ENCODE measurements at regions not wholly inside any gene's neighbourhood (a gene's known extent, or its start where the extent isn't known, plus 50 kb on each side); places are given as distances from the start of the nearest gene placed in this dataset.

DNA sequence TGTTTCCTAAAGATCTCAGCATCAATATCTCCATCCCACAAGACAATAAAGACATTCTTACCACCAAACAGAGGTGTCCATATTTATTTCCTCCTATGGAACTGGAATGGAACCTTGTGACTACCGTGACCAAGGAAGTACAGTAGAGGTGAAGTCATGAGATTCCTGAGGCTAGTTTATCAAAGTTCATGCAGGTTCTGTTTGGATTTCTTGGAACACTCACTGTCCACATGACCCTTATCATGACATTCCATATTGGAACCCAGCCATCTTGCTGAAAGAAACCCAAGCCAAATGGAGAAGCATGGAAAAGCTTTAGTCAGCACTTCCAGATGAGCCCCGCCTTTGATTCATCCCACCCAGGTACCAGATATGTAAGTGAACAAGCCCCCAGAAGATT lies 516.0 kb upstream of the POU3F3 start:
- WGBS (ENCODE audit: missing lambda C conversion rate) = 39% methylated on average over 2 of the region's 2 CpGs
- DNase-seq (ENCODE audit: low read depth in 1 of 2, low spot score in 1 of 2) = no peak
- Histone ChIP-seq H3K27ac (no peak overlapping the region), H3K4me2 (no peak overlapping the region), H3K4me3 (no peak overlapping the region), H3K4me1 (no peaks in the 10 kb centered on the region), H3K9me3 (no peaks in the 10 kb centered on the region)
- TF ChIP-seq ZFP36 (IDR thresholded peaks at IDR 0.05; ENCODE audit: borderline replicate concordance, partially characterized antibody) (no peak), MAFK (IDR thresholded peaks at IDR 0.05; ENCODE audit: partially characterized antibody) (peak; percentile 24)
- no peak for FAIRE-seq
- CTCF ChIA-PET = no interaction called here
- POLR2A ChIA-PET = no interaction called here
- no peak for ATAC-seq

DNA sequence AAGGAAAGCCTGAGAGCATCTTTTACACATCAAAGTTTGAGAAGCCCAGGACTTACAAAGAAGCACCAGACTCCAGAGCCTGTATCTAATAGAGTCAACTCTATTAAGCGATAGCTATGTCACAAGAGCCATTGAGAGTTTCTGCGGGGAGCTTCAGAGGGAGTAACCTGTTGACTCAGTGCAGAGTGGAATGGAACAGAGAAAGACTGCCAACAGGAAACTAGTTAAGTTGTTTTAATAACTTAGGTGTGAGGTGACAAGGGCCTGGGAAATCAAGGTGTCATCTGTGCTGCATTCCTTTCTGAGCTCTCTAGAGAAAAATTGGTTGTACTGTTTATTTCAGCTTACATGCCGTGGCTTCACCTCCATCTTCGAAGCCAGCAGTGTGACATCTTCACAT lies 513.8 kb upstream of the POU3F3 start:
- Histone ChIP-seq H3K27ac (no peak overlapping the region), H3K9me3 (no peaks in the 10 kb centered on the region), H3K4me2 (no peak overlapping the region), H3K4me3 (no peak overlapping the region), H3K4me1 (no peaks in the 10 kb centered on the region)
- 70% methylated on average over 4 of the region's 4 CpGs for WGBS (ENCODE audit: missing lambda C conversion rate)
- ChIA-PET POLR2A (no interaction called here), CTCF (interaction anchor here (1.0 kb wide), 1 partner anchor 709 kb away, joined by 3 read pairs; no protein-coding TSS in a partner anchor)
- DNase-seq (ENCODE audit: low read depth in 1 of 2, low spot score in 1 of 2) (no peak), FAIRE-seq (no peak), ATAC-seq (no peak)
- no peak for TF ChIP-seq EHMT2 (IDR thresholded peaks at IDR 0.05; ENCODE audit: low read depth)
- no peak for TF ChIP-seq NFE2L2 (conservative IDR thresholded peaks at IDR 0.05; ENCODE audit: low read length)
- TF ChIP-seq MYC (IDR thresholded peaks at IDR 0.05; ENCODE audit: borderline replicate concordance, low read length) = no peak
- no peak for TF ChIP-seq JUNB (IDR thresholded peaks at IDR 0.05)
- no peak for TF ChIP-seq ZSCAN20 (CRISPR knock-in tag; IDR thresholded peaks at IDR 0.05)
- TF ChIP-seq, protein P1, sequence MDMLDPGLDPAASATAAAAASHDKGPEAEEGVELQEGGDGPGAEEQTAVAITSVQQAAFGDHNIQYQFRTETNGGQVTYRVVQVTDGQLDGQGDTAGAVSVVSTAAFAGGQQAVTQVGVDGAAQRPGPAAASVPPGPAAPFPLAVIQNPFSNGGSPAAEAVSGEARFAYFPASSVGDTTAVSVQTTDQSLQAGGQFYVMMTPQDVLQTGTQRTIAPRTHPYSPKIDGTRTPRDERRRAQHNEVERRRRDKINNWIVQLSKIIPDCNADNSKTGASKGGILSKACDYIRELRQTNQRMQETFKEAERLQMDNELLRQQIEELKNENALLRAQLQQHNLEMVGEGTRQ (IDR thresholded peaks at IDR 0.05) = no peak
- TF ChIP-seq, protein P2, sequence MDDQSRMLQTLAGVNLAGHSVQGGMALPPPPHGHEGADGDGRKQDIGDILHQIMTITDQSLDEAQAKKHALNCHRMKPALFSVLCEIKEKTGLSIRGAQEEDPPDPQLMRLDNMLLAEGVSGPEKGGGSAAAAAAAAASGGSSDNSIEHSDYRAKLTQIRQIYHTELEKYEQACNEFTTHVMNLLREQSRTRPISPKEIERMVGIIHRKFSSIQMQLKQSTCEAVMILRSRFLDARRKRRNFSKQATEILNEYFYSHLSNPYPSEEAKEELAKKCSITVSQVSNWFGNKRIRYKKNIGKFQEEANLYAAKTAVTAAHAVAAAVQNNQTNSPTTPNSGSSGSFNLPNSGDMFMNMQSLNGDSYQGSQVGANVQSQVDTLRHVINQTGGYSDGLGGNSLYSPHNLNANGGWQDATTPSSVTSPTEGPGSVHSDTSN (IDR thresholded peaks at IDR 0.05) = no peak
- no peak for TF ChIP-seq KDM5A (IDR thresholded peaks at IDR 0.05)

DNA sequence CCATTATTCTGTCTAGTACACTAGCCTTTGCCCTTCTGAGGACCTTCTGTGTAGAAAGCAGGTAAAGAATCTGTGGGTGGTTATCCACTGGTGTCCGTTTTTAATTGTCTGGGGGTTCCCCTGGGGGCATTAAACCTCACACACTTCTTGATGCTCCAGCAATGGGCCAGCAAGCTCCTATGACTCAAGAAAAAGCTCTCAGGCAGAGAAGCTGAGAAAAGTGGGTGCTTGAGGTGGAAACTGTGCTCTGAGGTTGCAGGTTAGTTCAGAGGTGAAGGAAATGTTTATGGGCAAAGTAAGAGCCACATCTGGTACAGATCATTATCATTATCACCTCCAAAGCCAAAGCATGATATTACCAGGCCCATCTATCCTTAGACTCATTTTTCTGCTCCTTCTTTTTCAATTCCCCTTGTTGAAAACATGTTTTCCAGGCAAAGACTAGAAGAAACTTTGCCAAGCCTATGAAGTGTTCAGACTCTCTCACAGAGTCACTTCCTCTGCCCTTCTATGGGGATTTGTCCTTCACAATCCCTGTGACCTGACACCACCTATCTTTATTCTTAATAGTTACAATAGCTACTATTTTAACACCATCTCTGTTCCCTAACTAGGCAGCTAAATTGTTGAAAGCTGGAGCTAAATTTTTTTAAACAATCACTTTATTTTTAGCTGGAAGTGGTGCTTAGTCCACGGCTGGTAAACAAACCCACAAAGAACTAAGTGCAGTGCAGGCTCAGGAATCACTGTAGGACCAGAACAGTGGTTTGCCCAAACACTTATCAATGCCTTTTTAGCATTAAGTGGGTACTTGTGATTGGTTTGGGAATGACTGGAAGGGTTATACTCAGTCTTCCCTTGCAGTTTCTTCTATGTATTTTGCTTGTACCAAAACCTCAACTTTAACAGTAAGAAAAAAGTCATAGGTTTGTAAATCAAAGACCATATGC lies 512.8 kb upstream of the POU3F3 start:
- POLR2A ChIA-PET = no interaction called here
- ATAC-seq (no peak), FAIRE-seq (no peak), DNase-seq (ENCODE audit: low read depth in 1 of 2, low spot score in 1 of 2) (no peak)
- CTCF ChIA-PET = interaction anchor here (1.0 kb wide), 1 partner anchor 708 kb away, joined by 3 read pairs; no protein-coding TSS in a partner anchor
- Histone ChIP-seq H3K9me3 (no peaks in the 10 kb centered on the region), H3K4me1 (no peaks in the 10 kb centered on the region), H3K4me2 (no peak overlapping the region), H3K27ac (no peak overlapping the region), H3K4me3 (no peak overlapping the region)
- WGBS (ENCODE audit: missing lambda C conversion rate) = 9% methylated on average over 2 of the region's 2 CpGs
- TF ChIP-seq HOXA7 (CRISPR knock-in tag; IDR thresholded peaks at IDR 0.05) (no peak), CBX8 (IDR thresholded peaks at IDR 0.05) (no peak), BHLHE40 (IDR thresholded peaks at IDR 0.05; ENCODE audit: low read depth, low read length) (no peak), CEBPB (IDR thresholded peaks at IDR 0.05) (no peak), POLR2AphosphoS2 (conservative IDR thresholded peaks at IDR 0.05; ENCODE audit: low read length) (no peak), ZFP36 (IDR thresholded peaks at IDR 0.05; ENCODE audit: borderline replicate concordance, partially characterized antibody) (no peak), RARB (CRISPR knock-in tag; IDR thresholded peaks at IDR 0.05) (no peak), POLR2A (IDR thresholded peaks at IDR 0.05; ENCODE audit: low read length) (no peak), ZNF302 (CRISPR knock-in tag; IDR thresholded peaks at IDR 0.05) (no peak), TP53 (CRISPR knock-in tag; IDR thresholded peaks at IDR 0.05) (no peak), ZC3H11A (IDR thresholded peaks at IDR 0.05) (no peak), NFE2L2 (conservative IDR thresholded peaks at IDR 0.05; ENCODE audit: low read length) (no peak), FOSL2 (IDR thresholded peaks at IDR 0.05) (no peak), FOSL2 (CRISPR knock-in tag; IDR thresholded peaks at IDR 0.05) (no peak), HOXB5 (CRISPR knock-in tag; IDR thresholded peaks at IDR 0.05) (no peak), HDAC2 (IDR thresholded peaks at IDR 0.05) (no peak), SMC3 (IDR thresholded peaks at IDR 0.05) (no peak), MAZ (IDR thresholded peaks at IDR 0.05; ENCODE audit: borderline replicate concordance, low read depth, low read length) (no peak)
- TF ChIP-seq, protein P3, sequence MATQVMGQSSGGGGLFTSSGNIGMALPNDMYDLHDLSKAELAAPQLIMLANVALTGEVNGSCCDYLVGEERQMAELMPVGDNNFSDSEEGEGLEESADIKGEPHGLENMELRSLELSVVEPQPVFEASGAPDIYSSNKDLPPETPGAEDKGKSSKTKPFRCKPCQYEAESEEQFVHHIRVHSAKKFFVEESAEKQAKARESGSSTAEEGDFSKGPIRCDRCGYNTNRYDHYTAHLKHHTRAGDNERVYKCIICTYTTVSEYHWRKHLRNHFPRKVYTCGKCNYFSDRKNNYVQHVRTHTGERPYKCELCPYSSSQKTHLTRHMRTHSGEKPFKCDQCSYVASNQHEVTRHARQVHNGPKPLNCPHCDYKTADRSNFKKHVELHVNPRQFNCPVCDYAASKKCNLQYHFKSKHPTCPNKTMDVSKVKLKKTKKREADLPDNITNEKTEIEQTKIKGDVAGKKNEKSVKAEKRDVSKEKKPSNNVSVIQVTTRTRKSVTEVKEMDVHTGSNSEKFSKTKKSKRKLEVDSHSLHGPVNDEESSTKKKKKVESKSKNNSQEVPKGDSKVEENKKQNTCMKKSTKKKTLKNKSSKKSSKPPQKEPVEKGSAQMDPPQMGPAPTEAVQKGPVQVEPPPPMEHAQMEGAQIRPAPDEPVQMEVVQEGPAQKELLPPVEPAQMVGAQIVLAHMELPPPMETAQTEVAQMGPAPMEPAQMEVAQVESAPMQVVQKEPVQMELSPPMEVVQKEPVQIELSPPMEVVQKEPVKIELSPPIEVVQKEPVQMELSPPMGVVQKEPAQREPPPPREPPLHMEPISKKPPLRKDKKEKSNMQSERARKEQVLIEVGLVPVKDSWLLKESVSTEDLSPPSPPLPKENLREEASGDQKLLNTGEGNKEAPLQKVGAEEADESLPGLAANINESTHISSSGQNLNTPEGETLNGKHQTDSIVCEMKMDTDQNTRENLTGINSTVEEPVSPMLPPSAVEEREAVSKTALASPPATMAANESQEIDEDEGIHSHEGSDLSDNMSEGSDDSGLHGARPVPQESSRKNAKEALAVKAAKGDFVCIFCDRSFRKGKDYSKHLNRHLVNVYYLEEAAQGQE (IDR thresholded peaks at IDR 0.05) = no peak
- TF ChIP-seq, protein P4, sequence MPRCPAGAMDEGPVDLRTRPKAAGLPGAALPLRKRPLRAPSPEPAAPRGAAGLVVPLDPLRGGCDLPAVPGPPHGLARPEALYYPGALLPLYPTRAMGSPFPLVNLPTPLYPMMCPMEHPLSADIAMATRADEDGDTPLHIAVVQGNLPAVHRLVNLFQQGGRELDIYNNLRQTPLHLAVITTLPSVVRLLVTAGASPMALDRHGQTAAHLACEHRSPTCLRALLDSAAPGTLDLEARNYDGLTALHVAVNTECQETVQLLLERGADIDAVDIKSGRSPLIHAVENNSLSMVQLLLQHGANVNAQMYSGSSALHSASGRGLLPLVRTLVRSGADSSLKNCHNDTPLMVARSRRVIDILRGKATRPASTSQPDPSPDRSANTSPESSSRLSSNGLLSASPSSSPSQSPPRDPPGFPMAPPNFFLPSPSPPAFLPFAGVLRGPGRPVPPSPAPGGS (IDR thresholded peaks at IDR 0.05) = no peak
- TF ChIP-seq, protein P5, sequence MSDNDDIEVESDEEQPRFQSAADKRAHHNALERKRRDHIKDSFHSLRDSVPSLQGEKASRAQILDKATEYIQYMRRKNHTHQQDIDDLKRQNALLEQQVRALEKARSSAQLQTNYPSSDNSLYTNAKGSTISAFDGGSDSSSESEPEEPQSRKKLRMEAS (IDR thresholded peaks at IDR 0.05) = no peak
